SK-N-SH treated with all-trans-retinoic acid at 6 μM for 48 hours (cell line): ENCODE measurements at regions not wholly inside any gene's neighbourhood (a gene's known extent, or its start where the extent isn't known, plus 50 kb on each side); places are given as distances from the start of the nearest gene placed in this dataset.

ENCODE experiments used
- ATAC-seq: fragments of 200-7000 bp; cut with Tn5 transposase; 3 replicates; pipeline ENCODE4 v1.9.1; 2020; ENCODE audit warnings: mild to moderate bottlenecking, moderate library complexity
- ARNTL ChIP-seq: fragments of 450-650 bp; formaldehyde crosslinking; IDR thresholded peaks from 2 replicates; pipeline ENCODE4 v1.5.0; 2020; ENCODE audit warnings: low read depth, mild to moderate bottlenecking, moderate library complexity, borderline replicate concordance
- BACH2 ChIP-seq: fragments of 250-450 bp; sonication (Bioruptor Pico); IDR thresholded peaks from 2 replicates; pipeline ENCODE4 v1.9.0; 2021; ENCODE audit warnings: mild to moderate bottlenecking, borderline replicate concordance
- CREB5 ChIP-seq: fragments of 250-450 bp; sonication (Bioruptor Pico); IDR thresholded peaks from 2 replicates; pipeline ENCODE4 v1.5.1; 2020; ENCODE audit warnings: low read depth, mild to moderate bottlenecking, moderate library complexity
- CSRNP3 ChIP-seq: fragments of 250-450 bp; sonication (Bioruptor Pico); IDR thresholded peaks from 2 replicates; pipeline ENCODE4 v1.5.1; 2021; ENCODE audit warnings: mild to moderate bottlenecking, moderate library complexity
- ESRRG ChIP-seq: fragments of 250-450 bp; sonication (Bioruptor Pico); IDR thresholded peaks from 2 replicates; pipeline ENCODE4 v1.6.1; 2021; ENCODE audit warnings: mild to moderate bottlenecking
- GLIS3 ChIP-seq: fragments of 250-450 bp; sonication (Bioruptor Pico); IDR thresholded peaks from 2 replicates; pipeline ENCODE4 v1.5.0; 2020; ENCODE audit warnings: mild to moderate bottlenecking, moderate library complexity
- ISL1 ChIP-seq: fragments of 250-450 bp; sonication (Bioruptor Pico); IDR thresholded peaks from 2 replicates; pipeline ENCODE4 v2.1.2; 2022; ENCODE audit warnings: mild to moderate bottlenecking, moderate library complexity
- OSR1 ChIP-seq: fragments of 250-450 bp; sonication (Bioruptor Pico); IDR thresholded peaks from 2 replicates; pipeline ENCODE4 v1.8.0; 2022; ENCODE audit warnings: moderate library complexity, mild to moderate bottlenecking, inconsistent platforms
- PATZ1 ChIP-seq: fragments of 250-450 bp; sonication (Bioruptor Pico); IDR thresholded peaks from 2 replicates; pipeline ENCODE4 v1.8.0; 2020; ENCODE audit warnings: mild to moderate bottlenecking, moderate library complexity, borderline replicate concordance
- PPARA ChIP-seq: fragments of 250-450 bp; sonication (Bioruptor Pico); IDR thresholded peaks from 2 replicates; pipeline ENCODE4 v1.5.0; 2020; ENCODE audit warnings: mild to moderate bottlenecking, borderline replicate concordance
- RARB ChIP-seq: fragments of 250-450 bp; sonication (Bioruptor Pico); IDR thresholded peaks from 2 replicates; pipeline ENCODE4 v1.8.0; 2021; ENCODE audit warnings: mild to moderate bottlenecking, moderate library complexity
- SNAI2 ChIP-seq: fragments of 250-450 bp; sonication (Bioruptor Pico); IDR thresholded peaks from 2 replicates; pipeline ENCODE4 v1.5.0; 2020; ENCODE audit warnings: mild to moderate bottlenecking, moderate library complexity
- TCF4 ChIP-seq: fragments of 250-450 bp; sonication (Bioruptor Pico); IDR thresholded peaks from 2 replicates; pipeline ENCODE4 v1.8.0; 2021; ENCODE audit warnings: mild to moderate bottlenecking, moderate library complexity, borderline replicate concordance
- TOX ChIP-seq: fragments of 250-450 bp; sonication (Bioruptor Pico); IDR thresholded peaks from 2 replicates; pipeline ENCODE4 v1.8.0; 2021; ENCODE audit warnings: mild to moderate bottlenecking, moderate library complexity, borderline replicate concordance
- TSHZ2 ChIP-seq: fragments of 250-450 bp; sonication (Bioruptor Pico); IDR thresholded peaks from 2 replicates; pipeline ENCODE4 v1.5.0; 2020; ENCODE audit warnings: mild to moderate bottlenecking, moderate library complexity
- ZC3H10 ChIP-seq: fragments of 250-450 bp; sonication (Bioruptor Pico); IDR thresholded peaks from 2 replicates; pipeline ENCODE4 v1.5.1; 2021; ENCODE audit warnings: mild to moderate bottlenecking, moderate library complexity
- ZFP3 ChIP-seq: fragments of 250-450 bp; sonication (Bioruptor Pico); IDR thresholded peaks from 2 replicates; pipeline ENCODE4 v1.5.0; 2020; ENCODE audit warnings: mild to moderate bottlenecking, moderate library complexity
- ZFP30 ChIP-seq: fragments of 450-650 bp; formaldehyde crosslinking; IDR thresholded peaks from 2 replicates; pipeline ENCODE4 v1.5.0; 2022; ENCODE audit warnings: mild to moderate bottlenecking, moderate library complexity
- ZNF565 ChIP-seq: fragments of 450-650 bp; formaldehyde crosslinking; conservative IDR thresholded peaks from 2 replicates; pipeline ENCODE4 v1.5.0; 2020; ENCODE audit warnings: low read depth, mild to moderate bottlenecking, moderate library complexity
- ZNF70 ChIP-seq: fragments of 450-650 bp; formaldehyde crosslinking; IDR thresholded peaks from 2 replicates; pipeline ENCODE4 v1.5.0; 2020; ENCODE audit warnings: mild to moderate bottlenecking, moderate library complexity
- ZNF8 ChIP-seq: fragments of 450-650 bp; formaldehyde crosslinking; IDR thresholded peaks from 2 replicates; pipeline ENCODE4 v1.5.0; 2020; ENCODE audit warnings: mild to moderate bottlenecking, moderate library complexity
- TF ChIP-seq, protein P1 (sequence below): fragments of 250-450 bp; sonication (Bioruptor Pico); IDR thresholded peaks from 2 replicates; pipeline ENCODE4 v1.8.0; 2021; ENCODE audit warnings: low read depth, mild to moderate bottlenecking, moderate library complexity, borderline replicate concordance

GRCh38 chr20:58109918-58110635, 118.4 kb downstream of the ANKRD60 start:
- no peak for ATAC-seq
- no peak for TF ChIP-seq ARNTL (CRISPR knock-in tag)
- TF ChIP-seq ZNF70 (CRISPR knock-in tag) = no peak
- no peak for TF ChIP-seq TSHZ2 (CRISPR knock-in tag)
- no peak for TF ChIP-seq BACH2
- TF ChIP-seq SNAI2 = no peak
- no peak for TF ChIP-seq PPARA
- TF ChIP-seq CSRNP3 (CRISPR knock-in tag) = no peak
- TF ChIP-seq TCF4 (CRISPR knock-in tag) = no peak
- no peak for TF ChIP-seq ZFP30
- TF ChIP-seq ESRRG (CRISPR knock-in tag) = no peak
- no peak for TF ChIP-seq TOX (CRISPR knock-in tag)
- no peak for TF ChIP-seq ZNF565 (CRISPR knock-in tag)
- no peak for TF ChIP-seq RARB (CRISPR knock-in tag)
- no peak for TF ChIP-seq ZNF8
- no peak for TF ChIP-seq OSR1 (CRISPR knock-in tag)
- TF ChIP-seq, protein P1, sequence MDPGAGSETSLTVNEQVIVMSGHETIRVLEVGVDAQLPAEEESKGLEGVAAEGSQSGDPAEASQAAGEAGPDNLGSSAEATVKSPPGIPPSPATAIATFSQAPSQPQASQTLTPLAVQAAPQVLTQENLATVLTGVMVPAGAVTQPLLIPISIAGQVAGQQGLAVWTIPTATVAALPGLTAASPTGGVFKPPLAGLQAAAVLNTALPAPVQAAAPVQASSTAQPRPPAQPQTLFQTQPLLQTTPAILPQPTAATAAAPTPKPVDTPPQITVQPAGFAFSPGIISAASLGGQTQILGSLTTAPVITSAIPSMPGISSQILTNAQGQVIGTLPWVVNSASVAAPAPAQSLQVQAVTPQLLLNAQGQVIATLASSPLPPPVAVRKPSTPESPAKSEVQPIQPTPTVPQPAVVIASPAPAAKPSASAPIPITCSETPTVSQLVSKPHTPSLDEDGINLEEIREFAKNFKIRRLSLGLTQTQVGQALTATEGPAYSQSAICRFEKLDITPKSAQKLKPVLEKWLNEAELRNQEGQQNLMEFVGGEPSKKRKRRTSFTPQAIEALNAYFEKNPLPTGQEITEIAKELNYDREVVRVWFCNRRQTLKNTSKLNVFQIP (CRISPR knock-in tag) = no peak
- TF ChIP-seq ISL1 (CRISPR knock-in tag) = no peak
- TF ChIP-seq ZFP3 (CRISPR knock-in tag) = no peak
- no peak for TF ChIP-seq ZC3H10

DNA sequence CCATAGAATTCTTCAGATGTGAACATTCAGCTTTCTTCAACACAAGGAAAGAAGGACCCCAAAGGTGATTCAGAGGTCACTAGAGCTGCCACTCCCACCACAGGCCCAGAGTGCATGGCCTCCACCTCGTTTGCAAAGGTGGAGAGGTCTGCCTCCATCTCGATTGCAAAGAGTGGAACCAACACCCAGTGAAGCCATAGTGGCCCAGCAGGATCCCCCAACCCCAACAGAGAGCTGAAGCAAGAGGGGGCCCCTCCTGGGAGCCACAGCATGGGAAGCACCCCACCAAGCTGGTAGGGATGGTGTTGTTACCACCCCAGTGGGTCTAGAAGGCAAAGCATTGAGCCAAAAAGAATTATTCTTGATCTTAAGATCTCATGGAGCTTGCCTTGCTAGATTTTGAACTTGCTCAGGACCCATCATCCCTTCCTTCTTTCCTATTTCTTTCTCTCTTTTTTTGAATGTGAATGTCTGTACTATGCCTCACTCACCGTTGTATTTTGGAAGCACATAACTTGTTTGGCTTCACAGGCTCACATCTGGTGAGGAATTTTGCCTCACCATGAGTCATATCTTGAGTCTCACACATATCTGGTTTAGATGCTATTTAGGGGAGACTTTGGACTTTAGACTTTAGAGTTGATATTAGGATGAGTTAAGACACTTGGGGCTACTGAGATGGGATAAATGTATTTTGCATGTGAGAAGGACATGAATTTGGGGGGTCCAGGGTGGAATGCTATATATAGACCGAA, 119.2 kb downstream of the ANKRD60 start:
- peak; percentile 35; the same call in 2 of the 3 replicates for ATAC-seq
- TF ChIP-seq CREB5 (CRISPR knock-in tag) (no peak), TOX (CRISPR knock-in tag) (no peak), RARB (CRISPR knock-in tag) (no peak), ESRRG (CRISPR knock-in tag) (no peak), ZNF70 (CRISPR knock-in tag) (no peak), PPARA (no peak), ZNF8 (no peak), ZFP3 (CRISPR knock-in tag) (no peak), ISL1 (CRISPR knock-in tag) (no peak), PATZ1 (no peak), GLIS3 (CRISPR knock-in tag) (no peak)
